Dedifferentiated amniotic fluid mesenchymal stem cell (primary cell): ENCODE measurements at regions not wholly inside any gene's neighbourhood (a gene's known extent, or its start where the extent isn't known, plus 50 kb on each side); places are given as distances from the start of the nearest gene placed in this dataset.

Experiments used
- DNase-seq: peaks from one replicate; pipeline ENCODE4 v3.0.0-alpha.2; 2016; ENCODE audit errors: extremely low spot score

DNA sequence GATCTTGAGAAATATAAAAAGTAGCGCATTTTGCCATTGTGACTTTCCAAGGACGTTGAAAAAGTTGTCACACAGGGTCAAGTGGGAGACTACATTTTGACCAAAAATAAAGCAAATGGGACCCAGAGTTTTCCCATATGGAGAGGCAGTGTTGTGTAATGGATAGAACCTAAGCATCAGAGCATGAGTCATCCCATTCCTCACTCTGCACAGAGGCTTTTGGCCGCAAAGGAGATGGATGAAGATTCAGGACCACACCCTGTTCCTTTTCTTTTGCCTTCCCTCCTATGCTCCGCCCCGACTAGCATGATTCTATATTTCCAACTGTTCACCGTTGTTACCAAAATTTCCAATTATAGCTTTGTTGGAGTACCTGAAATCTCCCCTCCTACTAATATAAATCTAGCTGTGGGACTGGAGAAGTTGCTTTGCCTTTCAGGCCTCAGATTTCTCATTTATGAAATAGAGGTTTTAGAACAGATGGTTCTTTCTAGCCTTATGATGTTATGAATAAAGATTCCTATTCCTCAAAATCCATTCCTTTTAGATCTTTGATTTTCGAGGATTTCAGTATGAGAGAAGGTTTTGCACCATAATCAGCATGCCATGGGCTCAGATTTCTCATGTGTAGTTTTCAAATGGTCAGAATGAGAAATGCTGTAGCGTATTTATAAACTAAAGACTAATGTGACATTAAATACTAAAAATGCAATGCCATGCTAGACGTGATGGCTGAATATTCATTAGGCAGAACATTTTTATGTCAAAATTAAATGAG lies 921.9 kb upstream of the TENM4 start:
- no peak for DNase-seq

DNA sequence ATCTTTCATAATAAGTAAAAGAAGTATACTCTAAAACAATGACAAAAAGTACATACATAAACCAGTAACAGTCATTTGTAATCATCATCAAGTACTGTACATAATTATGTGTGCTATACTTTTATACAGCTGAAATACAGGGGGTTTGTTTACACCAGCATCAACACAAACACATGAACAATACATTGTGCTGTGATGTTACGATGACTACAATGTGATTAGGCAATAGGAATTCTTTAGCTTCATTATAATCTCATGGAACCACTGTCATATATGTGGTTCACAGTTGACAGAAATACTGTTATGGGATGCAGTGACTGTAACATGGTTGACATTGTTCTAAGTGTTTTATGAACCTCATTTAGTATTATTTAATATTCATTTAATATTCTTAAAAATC lies 914.4 kb upstream of the TENM4 start:
- no peak for DNase-seq

DNA sequence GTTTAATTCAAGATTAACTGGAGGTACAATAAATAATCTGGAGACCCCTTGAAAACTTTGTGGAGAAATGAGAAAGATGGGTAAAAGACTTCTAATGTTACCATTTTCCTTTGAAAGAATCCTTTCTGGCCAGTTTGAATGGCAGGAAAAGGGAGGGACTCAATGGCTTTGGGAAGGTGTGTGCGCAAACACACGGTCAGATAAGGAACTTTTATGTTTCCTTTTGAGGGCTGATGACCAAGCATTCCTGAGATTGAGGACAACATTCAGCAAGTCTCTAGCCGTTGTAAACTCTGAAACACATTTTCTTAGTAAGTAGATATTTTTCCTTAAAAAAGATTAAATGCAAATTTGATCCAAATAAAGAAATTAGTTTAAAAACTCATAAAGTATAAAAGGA lies 909.7 kb upstream of the TENM4 start:
- no peak for DNase-seq

DNA sequence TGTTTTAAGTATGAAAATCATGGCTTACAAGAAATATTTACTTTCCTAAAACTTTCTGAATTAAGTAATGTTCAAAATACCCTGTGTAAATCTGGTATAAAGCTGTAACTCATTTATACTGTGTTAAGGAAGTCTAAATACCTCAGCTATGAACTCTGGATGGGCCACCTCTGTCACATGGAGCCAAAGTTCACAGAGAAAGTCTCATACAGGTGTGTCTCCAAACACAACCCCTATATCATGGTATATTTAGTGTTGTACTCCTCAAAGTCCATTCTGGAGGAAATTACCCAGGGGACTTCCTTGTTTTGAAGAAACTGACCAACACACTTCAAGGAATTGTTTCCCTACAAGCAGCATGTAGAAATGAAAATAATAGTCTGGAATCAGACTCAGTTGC lies 909.2 kb upstream of the TENM4 start:
- DNase-seq = no peak

DNA sequence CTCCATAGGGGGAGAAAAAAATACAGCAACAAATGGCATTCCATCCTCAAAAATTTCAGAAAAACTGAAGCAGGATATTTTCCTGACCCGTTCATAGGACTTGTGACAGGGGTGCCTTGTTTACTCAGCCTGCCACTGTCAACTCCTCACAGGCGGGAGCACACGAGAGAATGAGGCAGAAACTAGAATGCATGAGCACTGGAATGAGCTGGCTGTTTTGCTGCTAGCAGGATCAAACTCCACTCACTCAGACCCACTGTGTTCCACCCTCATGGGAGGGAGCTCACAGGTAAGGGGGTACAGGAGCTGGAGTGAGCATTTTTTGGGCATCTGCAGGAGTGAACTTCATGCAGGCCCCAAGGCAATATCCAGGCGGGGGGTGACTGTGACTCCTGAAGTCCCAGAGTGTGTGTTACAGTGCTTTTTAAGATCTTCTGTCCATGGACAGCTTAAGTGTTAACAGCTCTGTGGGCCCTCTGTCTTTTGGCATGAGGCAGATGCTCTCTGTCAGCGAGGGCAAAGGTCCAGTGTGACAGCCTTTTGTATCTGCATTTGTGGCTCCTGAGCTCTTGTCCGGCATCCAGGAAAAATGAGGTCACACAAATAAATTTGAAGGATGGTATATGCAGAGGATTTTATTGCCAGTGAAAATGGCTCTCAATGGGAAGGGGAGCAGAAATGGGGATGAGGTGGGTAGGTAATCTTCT lies 905.7 kb upstream of the TENM4 start:
- no peak for DNase-seq

DNA sequence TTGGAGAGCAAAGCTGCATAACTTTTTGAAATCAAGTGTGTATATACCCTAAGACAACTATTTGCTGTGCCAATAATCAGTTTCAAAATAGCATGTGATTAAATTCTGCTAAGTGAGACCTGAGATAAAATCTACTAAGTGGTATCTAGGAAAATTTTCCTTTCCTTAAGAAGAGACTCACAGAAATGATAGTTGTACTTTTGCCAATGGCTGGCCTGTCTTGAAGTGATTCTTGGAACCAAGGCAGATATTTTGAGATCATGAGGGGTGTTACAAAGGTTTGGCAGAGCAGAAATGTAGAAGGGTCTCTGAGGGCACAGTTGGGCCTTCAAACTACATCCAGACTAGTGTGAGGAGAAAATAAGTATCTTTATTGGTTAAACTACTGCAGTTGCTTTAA lies 902.6 kb upstream of the TENM4 start:
- DNase-seq = no peak

DNA sequence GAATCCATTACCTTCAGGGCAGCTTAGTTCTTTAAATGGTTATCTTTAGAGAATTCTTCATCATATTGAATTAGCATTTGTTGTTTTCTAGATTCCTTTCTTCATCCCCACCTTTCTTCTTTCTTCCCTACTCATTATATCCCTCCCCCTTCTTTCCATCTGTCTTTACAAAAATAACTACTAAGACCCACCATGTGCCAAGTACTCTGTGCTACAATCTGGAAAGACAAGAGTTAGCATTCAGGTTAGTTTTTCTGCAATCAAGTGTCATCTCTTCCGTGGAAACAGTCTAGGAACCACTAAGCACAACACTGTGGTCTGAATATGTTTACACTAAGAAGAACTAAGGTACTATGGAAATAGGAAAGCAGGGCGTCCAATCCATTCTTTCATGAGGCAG lies 897.4 kb upstream of the TENM4 start:
- DNase-seq = no peak

DNA sequence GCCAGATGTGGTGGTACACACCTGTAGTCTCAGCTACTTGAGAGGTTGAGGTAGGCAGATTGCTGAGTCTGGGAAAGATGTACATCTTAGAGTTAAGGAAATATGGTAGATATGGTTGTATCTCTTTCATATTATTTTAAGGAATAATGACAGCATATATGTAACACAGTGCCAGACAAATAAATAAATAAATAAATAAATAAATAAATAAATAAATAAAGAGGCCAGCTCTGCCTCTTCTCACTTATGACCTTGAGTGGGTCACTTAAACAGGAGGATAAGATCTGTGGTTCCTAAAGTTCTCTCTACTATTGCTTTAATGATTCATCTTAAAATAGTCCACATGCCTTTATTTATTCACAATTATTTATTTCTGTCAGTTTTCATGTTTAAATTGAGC lies 890.9 kb upstream of the TENM4 start:
- DNase-seq = no peak

DNA sequence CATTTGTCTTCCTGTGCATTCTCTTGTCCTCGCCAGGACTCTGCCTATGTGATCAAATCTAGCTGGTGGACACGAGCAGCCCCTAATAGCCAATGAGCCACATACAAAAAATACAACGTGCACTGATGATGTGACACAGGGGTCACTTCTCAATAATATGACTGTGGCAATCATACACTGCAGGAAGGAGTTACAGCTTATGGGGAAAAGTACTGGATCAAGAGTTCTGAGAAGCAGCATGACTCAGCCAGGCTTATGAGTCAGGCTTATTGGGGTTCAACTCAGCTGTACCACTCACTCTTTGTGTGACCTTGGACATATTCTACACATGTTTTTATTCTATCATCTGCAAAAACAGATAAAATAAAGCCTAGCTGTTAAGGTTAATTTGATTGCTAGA lies 889.4 kb upstream of the TENM4 start:
- no peak for DNase-seq

DNA sequence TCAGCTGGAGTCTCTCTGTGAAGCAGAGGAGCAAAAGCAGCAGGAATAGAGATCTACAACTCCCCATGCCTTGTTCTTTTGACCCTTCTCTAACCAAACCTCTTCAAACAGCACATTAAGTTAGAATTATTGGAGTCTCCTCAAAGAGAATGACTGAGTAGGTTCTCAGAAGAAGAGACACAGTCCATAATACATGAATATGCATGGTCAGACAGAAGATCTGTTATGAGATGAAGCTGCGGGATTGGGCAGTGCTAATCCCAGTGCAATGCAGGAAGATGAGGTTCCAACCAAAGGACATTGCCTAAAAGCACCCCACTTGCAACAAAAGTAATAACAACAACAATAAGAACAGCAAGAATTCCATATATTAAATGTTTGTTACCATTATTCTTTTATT lies 887.9 kb upstream of the TENM4 start:
- DNase-seq = no peak

DNA sequence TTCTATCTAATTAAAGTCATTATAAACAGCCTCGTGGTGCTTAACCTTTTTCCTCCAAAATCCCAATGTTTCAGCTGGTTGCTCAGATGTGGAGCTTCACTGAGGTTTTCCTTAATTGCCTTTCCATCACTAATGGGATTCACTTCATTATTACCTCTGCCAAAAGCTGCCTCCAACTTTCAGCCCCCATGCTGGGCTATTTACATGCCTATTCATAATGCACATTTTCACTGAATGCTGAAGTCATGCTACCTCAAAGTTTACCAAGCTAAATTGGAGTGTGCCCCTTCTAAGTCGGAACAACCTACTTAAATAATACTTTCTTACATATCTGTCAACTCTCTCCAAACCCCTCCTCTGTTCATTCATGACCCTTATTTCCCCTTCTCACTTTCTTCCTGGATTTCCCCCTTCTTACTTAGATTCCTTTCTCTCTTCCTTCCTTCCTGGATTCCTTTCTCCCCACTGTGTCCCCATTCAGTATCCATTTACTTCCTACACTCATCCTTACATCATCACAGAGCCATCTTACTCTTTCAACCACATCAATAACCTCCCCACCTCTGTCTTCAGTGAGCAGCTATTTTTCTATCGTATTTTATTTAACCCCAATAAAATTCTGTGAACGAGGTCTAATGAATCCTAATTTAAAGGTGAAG lies 887.3 kb upstream of the TENM4 start:
- no peak for DNase-seq

DNA sequence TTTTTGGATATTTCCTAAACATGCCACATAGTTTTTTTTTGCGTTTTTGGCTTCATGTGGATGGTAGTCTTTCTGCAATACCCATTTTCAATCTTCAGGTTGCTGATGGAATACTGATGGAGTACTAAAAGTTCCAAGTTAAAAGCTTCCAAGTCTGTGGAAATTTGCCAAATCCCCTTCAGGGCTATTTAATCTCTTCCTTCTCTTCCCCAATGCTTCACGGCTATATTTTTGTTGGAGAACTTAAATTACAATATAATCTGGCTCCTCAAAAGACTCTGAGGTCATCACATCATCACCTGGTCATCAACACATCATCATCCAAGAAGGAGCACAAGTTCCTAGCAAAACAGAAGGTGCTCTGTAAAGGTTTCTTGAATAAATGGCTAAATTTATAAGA lies 881.0 kb upstream of the TENM4 start:
- DNase-seq = no peak

DNA sequence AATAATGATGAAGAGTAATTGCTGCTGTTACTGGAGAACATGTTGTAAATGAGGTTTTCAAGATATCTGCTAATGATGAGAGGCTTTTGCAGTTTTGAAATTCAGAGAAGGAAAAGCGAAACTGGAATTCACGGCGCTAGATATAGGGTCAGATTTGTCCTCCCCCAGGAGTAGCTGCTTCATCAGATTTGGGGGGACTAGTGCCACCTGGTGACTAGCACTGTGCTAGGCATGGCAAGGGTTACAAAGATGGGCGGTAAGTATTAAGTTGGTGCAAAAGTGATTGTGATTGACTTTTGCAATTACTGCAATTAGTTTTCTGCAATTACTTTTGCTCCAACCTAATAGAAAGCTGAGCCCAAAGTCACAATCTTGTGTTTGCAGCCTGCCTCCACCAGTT lies 879.9 kb upstream of the TENM4 start:
- no peak for DNase-seq

DNA sequence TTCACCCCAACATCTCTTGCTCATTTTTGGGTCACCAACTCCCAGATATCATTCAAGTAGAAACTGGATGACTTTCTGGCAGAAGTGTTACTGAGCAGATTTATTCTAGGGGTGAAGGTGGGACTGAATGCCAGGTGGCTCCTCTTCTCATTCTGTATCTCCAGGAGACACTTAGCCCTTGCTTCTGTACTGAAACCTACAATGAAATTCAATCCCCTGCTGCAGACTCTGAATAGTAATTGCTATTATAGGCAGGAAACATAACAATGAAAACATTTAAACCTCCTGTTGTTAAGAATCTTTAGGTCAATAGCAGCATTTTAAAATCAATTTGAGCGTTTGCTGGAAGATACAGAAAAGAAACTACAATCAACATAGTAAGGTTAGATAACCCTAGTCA lies 879.4 kb upstream of the TENM4 start:
- no peak for DNase-seq

DNA sequence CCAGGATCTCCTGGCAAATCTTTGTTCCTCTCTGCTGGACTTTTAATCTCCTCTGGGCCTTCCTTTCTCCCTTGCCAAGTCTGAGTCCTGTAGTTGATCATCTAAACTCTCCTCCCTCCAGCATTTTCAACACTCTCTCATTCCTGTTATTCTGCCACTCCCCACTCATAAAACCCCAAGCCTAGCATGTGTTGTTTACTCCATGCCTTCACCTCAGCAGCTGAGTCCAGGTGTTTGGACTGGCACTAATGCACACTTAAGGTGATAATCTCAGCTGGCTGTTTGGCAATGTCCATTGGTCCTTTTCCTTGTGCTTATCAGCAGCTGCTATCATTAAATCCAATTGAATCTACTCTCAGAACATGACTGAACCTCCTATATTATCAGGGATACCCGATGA lies 876.8 kb upstream of the TENM4 start:
- no peak for DNase-seq

DNA sequence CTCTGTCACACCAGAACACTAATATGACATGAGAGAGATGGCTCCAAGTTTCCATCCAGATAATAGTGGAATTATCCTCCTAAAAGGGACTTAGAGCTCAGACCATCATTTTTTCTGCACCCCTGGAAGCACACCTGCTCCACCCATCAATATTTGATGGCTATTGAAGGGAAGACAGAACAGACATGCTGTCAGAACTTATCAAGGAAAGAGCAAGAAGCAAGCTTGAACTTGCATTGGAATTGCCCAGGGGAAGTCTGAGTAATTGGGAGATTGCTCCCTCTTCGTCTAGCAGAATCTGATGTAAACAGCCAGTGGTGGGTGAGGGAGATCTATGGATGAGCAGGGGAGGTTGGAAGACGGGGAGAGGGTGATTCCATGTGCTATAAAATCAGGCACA lies 874.4 kb upstream of the TENM4 start:
- no peak for DNase-seq

DNA sequence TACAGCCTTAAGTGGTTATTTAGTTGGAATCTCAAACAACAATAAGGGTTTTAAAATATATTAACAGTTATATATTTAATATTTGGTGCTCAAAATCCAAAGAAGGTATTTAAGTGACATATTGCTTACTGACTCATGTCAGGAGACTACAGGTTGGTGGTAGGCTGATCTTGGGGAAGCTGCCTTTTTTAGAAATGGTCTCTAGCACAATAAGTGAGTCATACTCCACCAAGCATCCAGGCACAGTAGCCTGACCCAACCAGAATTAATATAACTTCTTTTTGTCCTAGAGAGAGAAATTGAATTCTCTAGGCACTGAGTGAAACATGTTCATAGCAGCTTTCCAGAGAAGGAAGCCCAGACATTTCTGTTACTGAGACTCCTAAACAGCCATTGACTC lies 868.5 kb upstream of the TENM4 start:
- DNase-seq = no peak

DNA sequence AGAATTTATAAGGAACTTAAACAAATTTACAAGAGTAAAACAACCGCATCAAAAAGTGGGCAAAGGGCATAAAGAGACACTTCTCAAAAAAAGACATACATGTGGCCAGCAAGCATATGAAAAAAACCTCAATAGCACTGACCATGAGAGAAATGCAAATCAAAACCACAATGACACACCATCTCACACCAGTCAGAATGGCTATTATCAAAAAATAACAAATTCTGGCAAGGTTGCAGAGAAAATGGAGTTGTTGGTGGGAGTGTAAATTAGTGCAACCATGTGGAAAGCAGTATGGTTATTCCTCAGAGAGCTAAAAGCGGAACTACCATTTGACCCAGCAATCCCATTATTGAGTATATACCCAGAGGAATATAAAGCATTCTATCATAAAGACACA lies 866.8 kb upstream of the TENM4 start:
- no peak for DNase-seq

DNA sequence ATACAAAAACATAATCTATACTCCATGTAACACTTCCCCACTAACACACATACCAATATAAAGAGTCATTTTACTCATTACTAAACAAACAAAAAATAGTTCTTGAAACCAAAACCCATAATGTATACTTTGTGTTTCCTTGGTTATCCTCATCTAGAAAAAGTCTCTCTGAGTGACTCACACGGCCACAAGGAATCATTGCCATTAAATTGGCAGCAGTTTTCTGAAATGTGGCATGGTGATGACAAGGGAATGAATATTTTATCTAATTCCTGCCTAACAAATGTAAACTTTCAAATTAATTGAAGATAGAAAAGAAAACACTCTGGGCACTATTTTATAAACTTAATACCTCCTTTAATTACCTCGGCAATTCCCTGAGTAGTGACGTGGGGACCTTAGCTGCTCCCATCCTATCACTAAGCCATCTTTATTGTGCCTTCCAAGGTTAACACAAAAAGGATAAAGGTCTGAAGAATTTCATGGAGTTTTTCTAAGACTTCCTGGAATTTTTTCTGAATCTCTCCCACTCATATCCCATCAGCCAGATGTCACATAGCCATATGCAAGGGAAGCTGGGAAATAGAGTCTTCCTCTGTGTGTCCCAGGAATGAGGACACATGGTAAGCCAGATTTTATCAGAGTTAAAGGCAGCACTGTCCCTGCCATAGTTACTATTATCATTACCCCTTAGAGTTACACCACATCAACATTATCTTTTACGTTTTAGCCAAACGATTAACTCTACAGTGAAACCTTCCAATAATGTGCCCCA lies 857.2 kb upstream of the TENM4 start:
- DNase-seq = peak; percentile 82

DNA sequence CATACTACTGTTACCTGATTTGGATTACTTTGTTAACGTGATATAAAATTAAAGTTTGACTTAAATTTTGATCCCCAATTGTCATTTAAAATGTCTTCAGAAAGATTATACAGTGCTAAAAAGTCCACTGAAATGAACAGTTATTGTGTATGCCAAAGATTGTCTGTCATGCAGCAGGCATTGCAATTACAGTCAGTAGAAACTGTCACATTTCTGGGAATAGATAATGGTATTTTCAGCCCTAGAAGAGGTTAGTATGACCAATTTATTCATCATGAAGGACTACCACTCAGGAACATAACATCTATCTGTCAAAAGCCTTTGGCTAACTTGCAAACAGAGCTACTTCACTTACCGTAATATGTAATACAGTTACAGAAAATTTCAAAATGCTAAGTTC lies 852.5 kb upstream of the TENM4 start:
- no peak for DNase-seq

DNA sequence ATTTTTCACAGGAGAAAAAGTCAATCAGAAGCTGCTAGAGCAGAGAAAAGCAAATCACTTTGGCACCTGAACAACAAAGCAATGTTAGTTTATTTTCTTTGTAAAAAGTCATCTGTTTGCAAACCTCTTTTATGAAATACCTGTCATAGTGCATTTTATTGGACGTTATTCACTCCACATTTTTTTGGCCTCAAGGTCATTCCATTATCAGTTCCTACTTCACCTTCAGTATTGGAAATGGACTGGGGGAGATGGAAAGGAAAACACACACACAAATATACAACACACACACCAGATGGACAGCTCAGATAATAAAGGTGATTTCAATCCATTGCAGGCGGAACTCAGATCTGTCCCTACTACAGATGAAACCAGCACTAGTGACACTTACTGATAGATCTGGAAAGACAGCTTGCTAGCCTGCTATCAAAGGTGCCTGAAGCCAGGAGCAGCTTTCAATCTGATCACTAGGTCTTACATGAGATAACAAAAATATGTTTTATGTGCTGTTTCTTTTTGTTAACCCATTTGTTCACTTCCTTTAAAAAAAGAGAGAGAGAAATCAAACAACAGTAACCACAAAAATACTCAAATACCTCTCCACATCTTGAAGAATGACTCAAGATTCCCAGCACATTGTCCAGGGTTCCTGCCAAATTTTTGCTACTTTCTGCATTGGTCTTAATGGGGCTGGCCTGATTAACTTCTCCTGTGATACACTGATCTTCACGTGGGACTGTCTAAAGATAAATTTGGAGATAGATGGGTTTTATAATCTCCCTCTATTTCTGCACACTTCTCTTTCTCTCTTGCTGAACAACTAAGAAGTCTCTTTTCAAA lies 844.3 kb upstream of the TENM4 start:
- no peak for DNase-seq

DNA sequence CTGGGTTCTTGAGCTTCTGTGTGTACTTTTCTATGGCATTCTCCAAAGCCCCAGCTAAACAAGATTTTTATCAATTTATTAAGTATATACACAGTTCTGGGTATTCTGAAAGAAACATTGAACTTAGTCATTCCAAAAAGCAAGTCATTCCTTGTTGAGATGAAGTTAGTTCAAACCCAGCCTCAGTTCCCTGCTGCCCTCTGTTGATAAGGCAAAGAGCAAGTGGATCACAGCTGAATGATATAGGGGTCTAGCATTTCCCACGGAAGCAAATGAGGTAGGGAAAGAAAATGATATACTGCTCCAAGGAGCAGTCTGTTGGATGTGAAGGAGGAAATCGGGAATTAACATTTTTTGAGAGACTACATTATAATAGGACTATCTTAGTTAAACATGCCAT lies 841.8 kb upstream of the TENM4 start:
- DNase-seq = no peak
